Liver (tissue), 3 donors: ENCODE measurements at regions not wholly inside any gene's neighbourhood (a gene's known extent, or its start where the extent isn't known, plus 50 kb on each side); places are given as distances from the start of the nearest gene placed in this dataset.

ENCODE experiments used
- FOXA1 ChIP-seq: IDR thresholded peaks from 2 replicates; pipeline ENCODE4 v1.6.1; 2016; ENCODE audit warnings: antibody characterized with exemption
- JUND ChIP-seq, 2 donors: IDR thresholded peaks; 2 replicates each; pipeline ENCODE4 v1.6.1; 2016; ENCODE audit warnings: antibody characterized with exemption in 2 of 2
- RAD21 ChIP-seq, 2 donors: IDR thresholded peaks; 2 replicates each; pipeline ENCODE4 v1.6.1; 2016; ENCODE audit warnings: antibody characterized with exemption in 2 of 2, mild to moderate bottlenecking in 2 of 2
- TAF1 ChIP-seq: conservative IDR thresholded peaks from 2 replicates; pipeline ENCODE4 v1.6.1; 2016; ENCODE audit warnings: antibody characterized with exemption, mild to moderate bottlenecking
- YY1 ChIP-seq: IDR thresholded peaks from 2 replicates; pipeline ENCODE4 v1.6.1; 2016; ENCODE audit warnings: antibody characterized with exemption, mild to moderate bottlenecking
- TF ChIP-seq, protein P1 (sequence below): fragments of 150-350 bp; IDR thresholded peaks from 2 replicates; pipeline ENCODE4 v1.5.1; 2017; ENCODE audit warnings: improper control_type of control experiment, low read depth, low read length; ENCODE audit not compliant: missing input control
- TF ChIP-seq, protein P2 (sequence below): IDR thresholded peaks from 2 replicates; pipeline ENCODE4 v1.6.1; 2016; ENCODE audit warnings: antibody characterized with exemption, mild to moderate bottlenecking
- TF ChIP-seq, protein P3 (sequence below): IDR thresholded peaks from 2 replicates; pipeline ENCODE4 v1.6.1; 2016; ENCODE audit warnings: antibody characterized with exemption
- donor health status: healthy.
- donor health status: healthy.

DNA sequence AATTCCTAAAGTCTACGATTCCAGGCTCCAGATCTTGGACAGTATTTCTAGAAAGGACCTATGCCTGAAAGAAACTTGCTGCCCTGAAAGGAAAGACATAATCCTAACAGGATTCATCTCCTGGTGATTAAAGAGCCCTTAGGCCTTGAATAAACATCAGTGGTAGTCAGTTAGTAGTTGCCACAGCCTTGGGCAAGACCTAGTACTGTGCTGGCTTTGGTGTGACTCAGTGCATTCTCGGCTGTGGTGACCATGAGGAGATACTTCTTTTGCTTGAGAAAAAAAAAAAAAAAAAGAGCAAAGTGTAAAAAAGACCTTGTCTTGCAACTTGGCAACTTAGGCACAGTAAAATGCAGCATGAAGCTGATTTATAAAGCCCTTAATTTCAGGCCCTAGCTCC lies 188.2 kb downstream of the DCAF12L2 start:
- TF ChIP-seq, protein P1, sequence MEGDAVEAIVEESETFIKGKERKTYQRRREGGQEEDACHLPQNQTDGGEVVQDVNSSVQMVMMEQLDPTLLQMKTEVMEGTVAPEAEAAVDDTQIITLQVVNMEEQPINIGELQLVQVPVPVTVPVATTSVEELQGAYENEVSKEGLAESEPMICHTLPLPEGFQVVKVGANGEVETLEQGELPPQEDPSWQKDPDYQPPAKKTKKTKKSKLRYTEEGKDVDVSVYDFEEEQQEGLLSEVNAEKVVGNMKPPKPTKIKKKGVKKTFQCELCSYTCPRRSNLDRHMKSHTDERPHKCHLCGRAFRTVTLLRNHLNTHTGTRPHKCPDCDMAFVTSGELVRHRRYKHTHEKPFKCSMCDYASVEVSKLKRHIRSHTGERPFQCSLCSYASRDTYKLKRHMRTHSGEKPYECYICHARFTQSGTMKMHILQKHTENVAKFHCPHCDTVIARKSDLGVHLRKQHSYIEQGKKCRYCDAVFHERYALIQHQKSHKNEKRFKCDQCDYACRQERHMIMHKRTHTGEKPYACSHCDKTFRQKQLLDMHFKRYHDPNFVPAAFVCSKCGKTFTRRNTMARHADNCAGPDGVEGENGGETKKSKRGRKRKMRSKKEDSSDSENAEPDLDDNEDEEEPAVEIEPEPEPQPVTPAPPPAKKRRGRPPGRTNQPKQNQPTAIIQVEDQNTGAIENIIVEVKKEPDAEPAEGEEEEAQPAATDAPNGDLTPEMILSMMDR: no peak
- TF ChIP-seq TAF1 (no peak), FOXA1 (no peak), YY1 (no peak), RAD21 (IDR thresholded peaks at IDR 0.05) (no peak), JUND (IDR thresholded peaks at IDR 0.05) (no peak)
- TF ChIP-seq, protein P2, sequence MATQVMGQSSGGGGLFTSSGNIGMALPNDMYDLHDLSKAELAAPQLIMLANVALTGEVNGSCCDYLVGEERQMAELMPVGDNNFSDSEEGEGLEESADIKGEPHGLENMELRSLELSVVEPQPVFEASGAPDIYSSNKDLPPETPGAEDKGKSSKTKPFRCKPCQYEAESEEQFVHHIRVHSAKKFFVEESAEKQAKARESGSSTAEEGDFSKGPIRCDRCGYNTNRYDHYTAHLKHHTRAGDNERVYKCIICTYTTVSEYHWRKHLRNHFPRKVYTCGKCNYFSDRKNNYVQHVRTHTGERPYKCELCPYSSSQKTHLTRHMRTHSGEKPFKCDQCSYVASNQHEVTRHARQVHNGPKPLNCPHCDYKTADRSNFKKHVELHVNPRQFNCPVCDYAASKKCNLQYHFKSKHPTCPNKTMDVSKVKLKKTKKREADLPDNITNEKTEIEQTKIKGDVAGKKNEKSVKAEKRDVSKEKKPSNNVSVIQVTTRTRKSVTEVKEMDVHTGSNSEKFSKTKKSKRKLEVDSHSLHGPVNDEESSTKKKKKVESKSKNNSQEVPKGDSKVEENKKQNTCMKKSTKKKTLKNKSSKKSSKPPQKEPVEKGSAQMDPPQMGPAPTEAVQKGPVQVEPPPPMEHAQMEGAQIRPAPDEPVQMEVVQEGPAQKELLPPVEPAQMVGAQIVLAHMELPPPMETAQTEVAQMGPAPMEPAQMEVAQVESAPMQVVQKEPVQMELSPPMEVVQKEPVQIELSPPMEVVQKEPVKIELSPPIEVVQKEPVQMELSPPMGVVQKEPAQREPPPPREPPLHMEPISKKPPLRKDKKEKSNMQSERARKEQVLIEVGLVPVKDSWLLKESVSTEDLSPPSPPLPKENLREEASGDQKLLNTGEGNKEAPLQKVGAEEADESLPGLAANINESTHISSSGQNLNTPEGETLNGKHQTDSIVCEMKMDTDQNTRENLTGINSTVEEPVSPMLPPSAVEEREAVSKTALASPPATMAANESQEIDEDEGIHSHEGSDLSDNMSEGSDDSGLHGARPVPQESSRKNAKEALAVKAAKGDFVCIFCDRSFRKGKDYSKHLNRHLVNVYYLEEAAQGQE: no peak
- TF ChIP-seq, protein P3, sequence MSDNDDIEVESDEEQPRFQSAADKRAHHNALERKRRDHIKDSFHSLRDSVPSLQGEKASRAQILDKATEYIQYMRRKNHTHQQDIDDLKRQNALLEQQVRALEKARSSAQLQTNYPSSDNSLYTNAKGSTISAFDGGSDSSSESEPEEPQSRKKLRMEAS: no peak
